SK-N-SH (cell line): ENCODE measurements at regions not wholly inside any gene's neighbourhood (a gene's known extent, or its start where the extent isn't known, plus 50 kb on each side); places are given as distances from the start of the nearest gene placed in this dataset.

Experiments
- CTCF ChIA-PET: fragments of 300-600, 350-600 bp; formaldehyde crosslinking; extraction: SDS; loops from one replicate; lab custom pipeline; 2021; lab: Yijun Ruan, JAX
- POLR2A ChIA-PET: fragments of 350-600 bp; sonication (Branson Sonifier 250); formaldehyde crosslinking; extraction: SDS; loops from one replicate; lab custom pipeline; 2020; ENCODE audit warnings: antibody characterized with exemption, inconsistent platforms; lab: Yijun Ruan, JAX
- DNase-seq: peaks from one replicate; pipeline ENCODE4 v3.0.0; 2012
- H2AFZ ChIP-seq: fragments of 200-600 bp; sonication (generic); 2 replicates; pipeline ENCODE4 v1.8.1; 2016; ENCODE audit warnings: antibody characterized with exemption, mild to moderate bottlenecking, low read depth
- H3F3A ChIP-seq: fragments of 200-600 bp; sonication (generic); replicated peaks from 2 replicates; pipeline ENCODE3; 2016; ENCODE audit warnings: antibody characterized with exemption, mild to moderate bottlenecking; ENCODE audit not compliant: insufficient read depth
- H3K27ac ChIP-seq, 2 experiments: fragments of 200-500 bp in 1 of 2; fragments of 200-600 bp in 1 of 2; sonication (Bioruptor generic) in 1 of 2; sonication (generic), shearing (Covaris generic) in 1 of 2; 2 replicates each; pipeline versions ENCODE4 v1.5.1 to v1.6.1; 2014 to 2016; ENCODE audit warnings: low read depth in 2 of 2, inconsistent platforms in 1 of 2, low read length in 1 of 2, mild to moderate bottlenecking in 1 of 2, mixed read lengths in 1 of 2
- H3K27me3 ChIP-seq: fragments of 200-600 bp; sonication (generic), shearing (Covaris generic); 2 replicates; pipeline ENCODE4 v1.6.1; 2016; ENCODE audit warnings: mixed run types; ENCODE audit not compliant: insufficient read depth
- H3K36me3 ChIP-seq, 2 experiments: fragments of 200-500 bp in 1 of 2; fragments of 200-600 bp in 1 of 2; sonication (Bioruptor generic) in 1 of 2; sonication (generic) in 1 of 2; replicated peaks in 1 of 2; 2 replicates each; pipeline versions ENCODE3 to v1.5.1; 2014 to 2016; ENCODE audit warnings: low read length in 1 of 2, mild to moderate bottlenecking in 1 of 2; ENCODE audit not compliant: insufficient read depth in 2 of 2, control insufficient read depth in 1 of 2
- H3K4me1 ChIP-seq, 2 experiments: fragments of 200-500 bp in 1 of 2; fragments of 200-600 bp in 1 of 2; sonication (Bioruptor generic) in 1 of 2; sonication (generic), shearing (Covaris generic) in 1 of 2; 2 replicates each; pipeline versions ENCODE4 v1.5.1 to v1.6.1; 2014 to 2016; ENCODE audit warnings: low read depth in 1 of 2, low read length in 1 of 2, mixed run types in 1 of 2; ENCODE audit not compliant: insufficient read depth in 2 of 2, control insufficient read depth in 1 of 2
- H3K4me2 ChIP-seq: fragments of 200-600 bp; sonication (generic), shearing (Covaris generic); 2 replicates; pipeline ENCODE4 v1.6.1; 2017; ENCODE audit warnings: mixed run types
- H3K4me3 ChIP-seq, 2 experiments: fragments of 200-500 bp in 1 of 2; fragments of 200-600 bp in 1 of 2; sonication (Bioruptor generic) in 1 of 2; sonication (generic), shearing (Covaris generic) in 1 of 2; 2 replicates each; pipeline versions ENCODE4 v1.5.1 to v1.8.1; 2014 to 2016; ENCODE audit warnings: low read depth in 2 of 2, inconsistent platforms in 1 of 2, low read length in 1 of 2, mild to moderate bottlenecking in 1 of 2, mixed read lengths in 1 of 2, moderate library complexity in 1 of 2
- H3K79me2 ChIP-seq: fragments of 200-600 bp; sonication (generic); 2 replicates; pipeline ENCODE4 v1.8.1; 2017; ENCODE audit warnings: mild to moderate bottlenecking; ENCODE audit not compliant: insufficient read depth
- H3K9ac ChIP-seq: fragments of 200-600 bp; sonication (generic); 2 replicates; pipeline ENCODE4 v1.6.1; 2017; ENCODE audit warnings: mixed run types
- H3K9me2 ChIP-seq: fragments of 200-600 bp; sonication (generic); 2 replicates; pipeline ENCODE4 v1.6.1; 2017; ENCODE audit warnings: mixed run types
- H3K9me3 ChIP-seq: fragments of 200-600 bp; sonication (generic); 2 replicates; pipeline ENCODE4 v1.6.1; 2017; ENCODE audit warnings: mixed run types, mild to moderate bottlenecking, moderate library complexity
- H4K20me1 ChIP-seq: fragments of 200-600 bp; sonication (generic); 2 replicates; pipeline ENCODE4 v1.6.1; 2017; ENCODE audit warnings: mild to moderate bottlenecking, mixed run types; ENCODE audit not compliant: insufficient read depth
- CHD2 ChIP-seq: fragments of 150-350 bp; IDR thresholded peaks from 2 replicates; pipeline ENCODE4 v1.6.1; 2018; ENCODE audit warnings: low read length; ENCODE audit not compliant: partially characterized antibody
- ELF1 ChIP-seq: IDR thresholded peaks from 2 replicates; pipeline ENCODE4 v1.4.0; 2012
- EP300 ChIP-seq, 2 experiments: IDR thresholded peaks; 2 replicates each; pipeline versions ENCODE4 v1.4.0 to v1.6.1; 2012; ENCODE audit warnings: borderline replicate concordance in 1 of 2, low read depth in 1 of 2, low read length in 1 of 2
- EZH2phosphoT487 ChIP-seq: fragments of 200-600 bp; sonication (generic); IDR thresholded peaks from 2 replicates; pipeline ENCODE4 v1.6.1; 2017; ENCODE audit warnings: low read depth, mixed run types, mild to moderate bottlenecking, antibody characterized with exemption, moderate library complexity, borderline replicate concordance
- FOSL2 ChIP-seq: IDR thresholded peaks from 2 replicates; pipeline ENCODE4 v1.4.0; 2012; ENCODE audit warnings: low read depth, mild to moderate bottlenecking, moderate library complexity, borderline replicate concordance
- FOXJ3 ChIP-seq: sonication (generic); formaldehyde crosslinking; IDR thresholded peaks from 2 replicates; pipeline ENCODE4 v1.5.1; 2020; ENCODE audit warnings: mild to moderate bottlenecking, missing genetic modification reagents
- FOXM1 ChIP-seq: IDR thresholded peaks from 2 replicates; pipeline ENCODE4 v1.4.0; 2012; ENCODE audit warnings: low read depth, mild to moderate bottlenecking
- GABPA ChIP-seq: IDR thresholded peaks from 2 replicates; pipeline ENCODE4 v1.4.0; 2012; ENCODE audit warnings: low read depth, mild to moderate bottlenecking
- GATA2 ChIP-seq: sonication (generic); formaldehyde crosslinking; IDR thresholded peaks from 2 replicates; pipeline ENCODE4 v1.5.0; 2020; ENCODE audit warnings: mild to moderate bottlenecking, missing genetic modification reagents
- JUND ChIP-seq: IDR thresholded peaks from 2 replicates; pipeline ENCODE4 v1.4.0; 2012
- MEF2A ChIP-seq: IDR thresholded peaks from 2 replicates; pipeline ENCODE4 v1.4.0; 2012; ENCODE audit warnings: low read depth, borderline replicate concordance
- POLR2AphosphoS5 ChIP-seq: IDR thresholded peaks from 2 replicates; pipeline ENCODE4 v1.6.1; 2012; ENCODE audit warnings: low read depth, low read length
- RAD21 ChIP-seq: IDR thresholded peaks from 2 replicates; pipeline ENCODE4 v1.6.1; 2012; ENCODE audit warnings: mild to moderate bottlenecking, low read length
- RCOR1 ChIP-seq: fragments of 150-350 bp; IDR thresholded peaks from 2 replicates; pipeline ENCODE4 v1.6.1; 2017; ENCODE audit warnings: antibody characterized with exemption, low read length
- RFX5 ChIP-seq: IDR thresholded peaks from 2 replicates; pipeline ENCODE4 v1.6.1; 2012; ENCODE audit warnings: mild to moderate bottlenecking, improper control_type of control experiment, low read length
- RXRA ChIP-seq: IDR thresholded peaks from 2 replicates; pipeline ENCODE4 v1.4.0; 2012; ENCODE audit warnings: low read depth, mild to moderate bottlenecking, borderline replicate concordance
- SMC3 ChIP-seq: IDR thresholded peaks from 2 replicates; pipeline ENCODE4 v1.6.1; 2012; ENCODE audit warnings: low read depth, low read length, improper control_type of control experiment
- TAF1 ChIP-seq: IDR thresholded peaks from 2 replicates; pipeline ENCODE4 v1.6.1; 2012; ENCODE audit warnings: low read depth, mild to moderate bottlenecking, low read length, moderate library complexity, borderline replicate concordance
- WGBS: methylation state at CpG from one replicate; pipeline ENCODE4 v1.1.6; 2017; ENCODE audit warnings: low lambda C conversion rate; 5-methylcytosine and 5-hydroxymethylcytosine counted together
- TF ChIP-seq, protein P1 (sequence below): fragments of 200-600 bp; sonication (generic); IDR thresholded peaks from 2 replicates; pipeline ENCODE4 v1.6.1; 2017; ENCODE audit warnings: antibody characterized with exemption, mild to moderate bottlenecking, moderate library complexity
- TF ChIP-seq, protein P2 (sequence below): IDR thresholded peaks from 2 replicates; pipeline ENCODE4 v1.4.0; 2012; ENCODE audit warnings: low read depth
- TF ChIP-seq, protein P3 (sequence below): fragments of 150-350 bp; IDR thresholded peaks from 2 replicates; pipeline ENCODE4 v1.6.1; 2016; ENCODE audit warnings: mild to moderate bottlenecking, low read depth, low read length
- TF ChIP-seq, protein P4 (sequence below): IDR thresholded peaks from 2 replicates; pipeline ENCODE4 v1.4.0; 2012; ENCODE audit warnings: low read depth, borderline replicate concordance
- TF ChIP-seq, protein P5 (sequence below): fragments of 150-350 bp; IDR thresholded peaks from 2 replicates; pipeline ENCODE4 v1.6.1; 2017; ENCODE audit warnings: antibody characterized with exemption, low read length, low read depth, borderline replicate concordance
- TF ChIP-seq, protein P6 (sequence below): IDR thresholded peaks from 2 replicates; pipeline ENCODE4 v1.6.1; 2012; ENCODE audit warnings: mild to moderate bottlenecking, low read depth, low read length, moderate library complexity
- TF ChIP-seq, protein P7 (sequence below): IDR thresholded peaks from 2 replicates; pipeline ENCODE4; 2012

DNA sequence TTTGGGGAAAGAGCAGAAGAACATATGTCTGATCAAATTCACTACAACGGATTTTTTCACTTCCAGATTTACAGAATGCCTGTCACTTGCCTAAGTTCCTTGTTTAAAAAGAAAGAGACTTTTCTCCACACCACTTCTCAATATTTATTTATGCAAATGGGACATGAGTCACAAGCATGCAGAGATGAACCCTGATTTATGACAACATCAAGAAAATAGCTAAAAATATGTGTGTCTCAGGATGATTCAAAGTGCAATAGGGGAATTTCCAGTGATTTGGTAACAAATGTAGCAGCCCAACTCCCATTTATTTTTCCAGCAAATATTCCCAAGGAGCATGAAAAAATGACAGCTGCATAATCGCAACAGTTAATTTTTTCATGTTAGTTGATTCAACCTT lies 180.4 kb upstream of the FAT1 start:
- Histone ChIP-seq H3K9me3 (no peaks in the 10 kb centered on the region), H3K27me3 (0 out of 2 replicates have a peak, but pooled peaks cover 4% of the 10 kb centered on the region), H4K20me1 (no peaks in the 10 kb centered on the region), H3K4me3 (no peak overlapping the region), H3K9me2 (no peaks in the 10 kb centered on the region), H3K4me2 (peak overlapping the region; percentile 2; the same call in 1 of the 2 replicates), H3F3A (peaks cover 4% of the 10 kb centered on the region), H3K36me3 (no peaks in the 10 kb centered on the region), H3K27ac (peak overlapping the region in 1 of 2 experiments; percentile 63; a peak in 2 of 4 replicates), H3K79me2 (no peaks in the 10 kb centered on the region), H3K9ac (no peak overlapping the region), H3K4me1 (peaks cover 0 to 16% of the 10 kb centered on the region in 2 experiments; a peak in 1 of 4 replicates), H2AFZ (no peak overlapping the region)
- DNase-seq, result no peak
- ChIA-PET POLR2A (no interaction called here), CTCF (no interaction called here)
- WGBS, result 23% methylated on average over 2 of the region's 2 CpGs
- TF ChIP-seq, protein P1, sequence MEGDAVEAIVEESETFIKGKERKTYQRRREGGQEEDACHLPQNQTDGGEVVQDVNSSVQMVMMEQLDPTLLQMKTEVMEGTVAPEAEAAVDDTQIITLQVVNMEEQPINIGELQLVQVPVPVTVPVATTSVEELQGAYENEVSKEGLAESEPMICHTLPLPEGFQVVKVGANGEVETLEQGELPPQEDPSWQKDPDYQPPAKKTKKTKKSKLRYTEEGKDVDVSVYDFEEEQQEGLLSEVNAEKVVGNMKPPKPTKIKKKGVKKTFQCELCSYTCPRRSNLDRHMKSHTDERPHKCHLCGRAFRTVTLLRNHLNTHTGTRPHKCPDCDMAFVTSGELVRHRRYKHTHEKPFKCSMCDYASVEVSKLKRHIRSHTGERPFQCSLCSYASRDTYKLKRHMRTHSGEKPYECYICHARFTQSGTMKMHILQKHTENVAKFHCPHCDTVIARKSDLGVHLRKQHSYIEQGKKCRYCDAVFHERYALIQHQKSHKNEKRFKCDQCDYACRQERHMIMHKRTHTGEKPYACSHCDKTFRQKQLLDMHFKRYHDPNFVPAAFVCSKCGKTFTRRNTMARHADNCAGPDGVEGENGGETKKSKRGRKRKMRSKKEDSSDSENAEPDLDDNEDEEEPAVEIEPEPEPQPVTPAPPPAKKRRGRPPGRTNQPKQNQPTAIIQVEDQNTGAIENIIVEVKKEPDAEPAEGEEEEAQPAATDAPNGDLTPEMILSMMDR, result no peak
- TF ChIP-seq CHD2 (no peak), RXRA (no peak; the same call in 1 of the 2 replicates), GABPA (no peak), RFX5 (no peak), GATA2 (CRISPR knock-in tag) (no peak), JUND (peak; percentile 63), POLR2AphosphoS5 (no peak), EZH2phosphoT487 (no peak), RCOR1 (no peak), SMC3 (no peak), MEF2A (peak; percentile 49; the same call in 1 of the 2 replicates), EP300 (IDR thresholded peaks at IDR 0.05; ENCODE audit: borderline replicate concordance in 1 of 2, low read depth in 1 of 2, low read length in 1 of 2) (0 out of 4 replicates have a peak, but pooled peaks of 1 of the 2 experiments have one; percentile 25), FOSL2 (peak; percentile 72), FOXM1 (no peak), FOXJ3 (no peak), RAD21 (no peak), TAF1 (no peak), ELF1 (no peak)
- TF ChIP-seq, protein P2, sequence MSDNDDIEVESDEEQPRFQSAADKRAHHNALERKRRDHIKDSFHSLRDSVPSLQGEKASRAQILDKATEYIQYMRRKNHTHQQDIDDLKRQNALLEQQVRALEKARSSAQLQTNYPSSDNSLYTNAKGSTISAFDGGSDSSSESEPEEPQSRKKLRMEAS, result no peak
- TF ChIP-seq, protein P3, sequence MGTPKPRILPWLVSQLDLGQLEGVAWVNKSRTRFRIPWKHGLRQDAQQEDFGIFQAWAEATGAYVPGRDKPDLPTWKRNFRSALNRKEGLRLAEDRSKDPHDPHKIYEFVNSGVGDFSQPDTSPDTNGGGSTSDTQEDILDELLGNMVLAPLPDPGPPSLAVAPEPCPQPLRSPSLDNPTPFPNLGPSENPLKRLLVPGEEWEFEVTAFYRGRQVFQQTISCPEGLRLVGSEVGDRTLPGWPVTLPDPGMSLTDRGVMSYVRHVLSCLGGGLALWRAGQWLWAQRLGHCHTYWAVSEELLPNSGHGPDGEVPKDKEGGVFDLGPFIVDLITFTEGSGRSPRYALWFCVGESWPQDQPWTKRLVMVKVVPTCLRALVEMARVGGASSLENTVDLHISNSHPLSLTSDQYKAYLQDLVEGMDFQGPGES, result no peak
- TF ChIP-seq, protein P4, sequence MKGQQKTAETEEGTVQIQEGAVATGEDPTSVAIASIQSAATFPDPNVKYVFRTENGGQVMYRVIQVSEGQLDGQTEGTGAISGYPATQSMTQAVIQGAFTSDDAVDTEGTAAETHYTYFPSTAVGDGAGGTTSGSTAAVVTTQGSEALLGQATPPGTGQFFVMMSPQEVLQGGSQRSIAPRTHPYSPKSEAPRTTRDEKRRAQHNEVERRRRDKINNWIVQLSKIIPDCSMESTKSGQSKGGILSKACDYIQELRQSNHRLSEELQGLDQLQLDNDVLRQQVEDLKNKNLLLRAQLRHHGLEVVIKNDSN, result no peak
- TF ChIP-seq, protein P5, sequence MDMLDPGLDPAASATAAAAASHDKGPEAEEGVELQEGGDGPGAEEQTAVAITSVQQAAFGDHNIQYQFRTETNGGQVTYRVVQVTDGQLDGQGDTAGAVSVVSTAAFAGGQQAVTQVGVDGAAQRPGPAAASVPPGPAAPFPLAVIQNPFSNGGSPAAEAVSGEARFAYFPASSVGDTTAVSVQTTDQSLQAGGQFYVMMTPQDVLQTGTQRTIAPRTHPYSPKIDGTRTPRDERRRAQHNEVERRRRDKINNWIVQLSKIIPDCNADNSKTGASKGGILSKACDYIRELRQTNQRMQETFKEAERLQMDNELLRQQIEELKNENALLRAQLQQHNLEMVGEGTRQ, result no peak
- TF ChIP-seq, protein P6, sequence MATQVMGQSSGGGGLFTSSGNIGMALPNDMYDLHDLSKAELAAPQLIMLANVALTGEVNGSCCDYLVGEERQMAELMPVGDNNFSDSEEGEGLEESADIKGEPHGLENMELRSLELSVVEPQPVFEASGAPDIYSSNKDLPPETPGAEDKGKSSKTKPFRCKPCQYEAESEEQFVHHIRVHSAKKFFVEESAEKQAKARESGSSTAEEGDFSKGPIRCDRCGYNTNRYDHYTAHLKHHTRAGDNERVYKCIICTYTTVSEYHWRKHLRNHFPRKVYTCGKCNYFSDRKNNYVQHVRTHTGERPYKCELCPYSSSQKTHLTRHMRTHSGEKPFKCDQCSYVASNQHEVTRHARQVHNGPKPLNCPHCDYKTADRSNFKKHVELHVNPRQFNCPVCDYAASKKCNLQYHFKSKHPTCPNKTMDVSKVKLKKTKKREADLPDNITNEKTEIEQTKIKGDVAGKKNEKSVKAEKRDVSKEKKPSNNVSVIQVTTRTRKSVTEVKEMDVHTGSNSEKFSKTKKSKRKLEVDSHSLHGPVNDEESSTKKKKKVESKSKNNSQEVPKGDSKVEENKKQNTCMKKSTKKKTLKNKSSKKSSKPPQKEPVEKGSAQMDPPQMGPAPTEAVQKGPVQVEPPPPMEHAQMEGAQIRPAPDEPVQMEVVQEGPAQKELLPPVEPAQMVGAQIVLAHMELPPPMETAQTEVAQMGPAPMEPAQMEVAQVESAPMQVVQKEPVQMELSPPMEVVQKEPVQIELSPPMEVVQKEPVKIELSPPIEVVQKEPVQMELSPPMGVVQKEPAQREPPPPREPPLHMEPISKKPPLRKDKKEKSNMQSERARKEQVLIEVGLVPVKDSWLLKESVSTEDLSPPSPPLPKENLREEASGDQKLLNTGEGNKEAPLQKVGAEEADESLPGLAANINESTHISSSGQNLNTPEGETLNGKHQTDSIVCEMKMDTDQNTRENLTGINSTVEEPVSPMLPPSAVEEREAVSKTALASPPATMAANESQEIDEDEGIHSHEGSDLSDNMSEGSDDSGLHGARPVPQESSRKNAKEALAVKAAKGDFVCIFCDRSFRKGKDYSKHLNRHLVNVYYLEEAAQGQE, result no peak
- TF ChIP-seq, protein P7, sequence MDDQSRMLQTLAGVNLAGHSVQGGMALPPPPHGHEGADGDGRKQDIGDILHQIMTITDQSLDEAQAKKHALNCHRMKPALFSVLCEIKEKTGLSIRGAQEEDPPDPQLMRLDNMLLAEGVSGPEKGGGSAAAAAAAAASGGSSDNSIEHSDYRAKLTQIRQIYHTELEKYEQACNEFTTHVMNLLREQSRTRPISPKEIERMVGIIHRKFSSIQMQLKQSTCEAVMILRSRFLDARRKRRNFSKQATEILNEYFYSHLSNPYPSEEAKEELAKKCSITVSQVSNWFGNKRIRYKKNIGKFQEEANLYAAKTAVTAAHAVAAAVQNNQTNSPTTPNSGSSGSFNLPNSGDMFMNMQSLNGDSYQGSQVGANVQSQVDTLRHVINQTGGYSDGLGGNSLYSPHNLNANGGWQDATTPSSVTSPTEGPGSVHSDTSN, result peak; percentile 80
